HCT116 (cell line): ENCODE measurements at regions not wholly inside any gene's neighbourhood (a gene's known extent, or its start where the extent isn't known, plus 50 kb on each side); places are given as distances from the start of the nearest gene placed in this dataset.
A peak's percentile ranks its signal among the peaks of the same experiment; 100 is the strongest.

Experiments used
- ATAC-seq: fragments of 200-7000 bp; cut with Tn5 transposase; 2 replicates; pipeline ENCODE4 v1.9.1; 2020; ENCODE audit warnings: mild to moderate bottlenecking, moderate library complexity
- BruUV-seq: library from RNA; stranded (reverse); fragments of 400-500 nt; replicated peaks from 2 replicates; lab custom pipeline; 2021; lab: Mats Ljungman, UMichigan
- CTCF ChIA-PET: fragments of 300-600 bp; sonication (Branson Sonifier 250); formaldehyde crosslinking; loops from one replicate; lab custom pipeline; 2021; ENCODE audit warnings: antibody characterized with exemption; lab: Charles Lee
- POLR2A ChIA-PET: fragments of 300-600, 350-600 bp; sonication (Branson Sonifier 250); formaldehyde crosslinking; loops from one replicate; lab custom pipeline; 2021; ENCODE audit warnings: antibody characterized with exemption; lab: Charles Lee
- RAD21 ChIA-PET, 2 experiments: fragments of 300-600 bp; sonication (Branson Sonifier 250); formaldehyde crosslinking; loops; one replicate each; lab custom pipeline; 2023; ENCODE audit warnings: low total read pairs in 2 of 2; ENCODE audit not compliant: uncharacterized antibody in 2 of 2, unreplicated experiment in 2 of 2, low non-redundant PET in 1 of 2; lab: Charles Lee
- DNase-seq: peaks from one replicate; pipeline ENCODE4 v3.0.0-alpha.2; 2010; ENCODE audit warnings: low read depth, low spot score
- H2AFZ ChIP-seq: fragments of 200-600 bp; shearing (Covaris generic), sonication (generic); 2 replicates; pipeline ENCODE4 v1.6.1; 2017; ENCODE audit warnings: low read depth, mixed run types, mixed read lengths, antibody characterized with exemption, low read length; ENCODE audit not compliant: poor library complexity, severe bottlenecking
- H3K27ac ChIP-seq: 2 replicates; pipeline ENCODE4 v1.5.1; 2012; ENCODE audit warnings: low read depth, low read length
- H3K27me3 ChIP-seq: fragments of 200-600 bp; sonication (generic); 2 replicates; pipeline ENCODE4 v1.6.1; 2016; ENCODE audit warnings: mixed run types, low read length, mixed read lengths; ENCODE audit not compliant: insufficient read depth
- H3K36me3 ChIP-seq, 2 experiments: fragments of 200-500 bp in 1 of 2; fragments of 200-600 bp in 1 of 2; sonication (Bioruptor generic) in 1 of 2; sonication (generic) in 1 of 2; 2 replicates each; pipeline versions ENCODE4 v1.5.1 to v1.6.1; 2014 to 2016; ENCODE audit warnings: low read length in 2 of 2, inconsistent platforms in 1 of 2, mixed read lengths in 1 of 2, mixed run types in 1 of 2; ENCODE audit not compliant: insufficient read depth in 2 of 2, control insufficient read depth in 1 of 2
- H3K4me1 ChIP-seq, 2 experiments: fragments of 200-600 bp in 1 of 2; sonication (generic) in 1 of 2; 2 replicates each; pipeline versions ENCODE4 v1.5.1 to v1.6.1; 2012 to 2017; ENCODE audit warnings: low read length in 2 of 2, inconsistent platforms in 1 of 2, mild to moderate bottlenecking in 1 of 2, mixed read lengths in 1 of 2, mixed run types in 1 of 2, moderate library complexity in 1 of 2; ENCODE audit not compliant: insufficient read depth in 2 of 2, control insufficient read depth in 1 of 2
- H3K4me2 ChIP-seq: fragments of 200-600 bp; sonication (generic); 2 replicates; pipeline ENCODE4 v1.6.1; 2017; ENCODE audit warnings: mixed run types, low read length, mixed read lengths
- H3K4me3 ChIP-seq, 2 experiments: fragments of 200-600 bp in 1 of 2; sonication (generic) in 1 of 2; replicated peaks in 1 of 2; 2 replicates each; pipeline ENCODE4 v1.5.1; 2011 to 2016; ENCODE audit warnings: low read length in 2 of 2, control low read depth in 1 of 2, low read depth in 1 of 2, mild to moderate bottlenecking in 1 of 2, mixed read lengths in 1 of 2, mixed run types in 1 of 2
- H3K79me2 ChIP-seq: fragments of 200-600 bp; sonication (generic); 2 replicates; pipeline ENCODE4 v1.6.1; 2017; ENCODE audit warnings: mild to moderate bottlenecking, mixed run types, low read length, moderate library complexity, mixed read lengths; ENCODE audit not compliant: insufficient read depth
- H3K9ac ChIP-seq: fragments of 200-600 bp; sonication (generic); 2 replicates; pipeline ENCODE4 v1.6.1; 2016; ENCODE audit warnings: low read length, mixed read lengths
- H3K9me2 ChIP-seq: fragments of 200-600 bp; sonication (generic), shearing (Covaris generic); 2 replicates; pipeline ENCODE4 v1.6.1; 2017; ENCODE audit warnings: mixed run types, mild to moderate bottlenecking, moderate library complexity; ENCODE audit not compliant: insufficient read depth
- H3K9me3 ChIP-seq, 2 experiments: fragments of 200-500 bp in 1 of 2; fragments of 200-600 bp in 1 of 2; sonication (Bioruptor generic) in 1 of 2; sonication (generic) in 1 of 2; 2 replicates each; pipeline ENCODE4 v1.6.1; 2014 to 2017; ENCODE audit warnings: low read length in 2 of 2, mixed read lengths in 2 of 2, inconsistent platforms in 1 of 2, low read depth in 1 of 2, mild to moderate bottlenecking in 1 of 2, mixed run types in 1 of 2, moderate library complexity in 1 of 2; ENCODE audit not compliant: control insufficient read depth in 1 of 2, insufficient read depth in 1 of 2
- H4K20me1 ChIP-seq: fragments of 200-600 bp; sonication (generic), shearing (Covaris generic); 2 replicates; pipeline ENCODE4 v1.6.1; 2017; ENCODE audit warnings: mixed run types, mild to moderate bottlenecking, moderate library complexity; ENCODE audit not compliant: insufficient read depth
- CEBPB ChIP-seq: IDR thresholded peaks from 2 replicates; pipeline ENCODE4 v1.6.1; 2012; ENCODE audit warnings: low read depth
- FOSL1 ChIP-seq: IDR thresholded peaks from 2 replicates; pipeline ENCODE4 v1.6.1; 2012; ENCODE audit warnings: low read depth
- JUND ChIP-seq: IDR thresholded peaks from 2 replicates; pipeline ENCODE4 v1.6.1; 2012
- POLR2A ChIP-seq: IDR thresholded peaks from 2 replicates; pipeline ENCODE4 v1.7.0; 2011; ENCODE audit warnings: borderline replicate concordance; ENCODE audit not compliant: insufficient read depth, insufficient read length; ENCODE audit errors: extremely low read depth
- RAD21 ChIP-seq: IDR thresholded peaks from 2 replicates; pipeline ENCODE4 v1.6.1; 2012; ENCODE audit warnings: low read depth, mild to moderate bottlenecking
- TCF7L2 ChIP-seq: IDR thresholded peaks from 2 replicates; pipeline ENCODE4 v1.7.0; 2011; ENCODE audit warnings: borderline replicate concordance, inconsistent platforms; ENCODE audit not compliant: insufficient read depth, insufficient read length; ENCODE audit errors: extremely low read depth
- intact Hi-C: fragments of 100-400 bp; cut with micrococcal nuclease; formaldehyde crosslinking; loops from 2 replicates; pipeline ENCODE4 v1.10.0; 2022
- TF ChIP-seq, protein P1 (sequence below): IDR thresholded peaks from 2 replicates; pipeline ENCODE4 v1.6.1; 2011; ENCODE audit warnings: mild to moderate bottlenecking, low read length, moderate library complexity; ENCODE audit not compliant: insufficient replicate concordance; ENCODE audit errors: extremely low read depth
- TF ChIP-seq, protein P2 (sequence below), 3 experiments: fragments of 200-600 bp in 1 of 3; sonication (generic) in 1 of 3; IDR thresholded peaks in 2 of 3; conservative IDR thresholded peaks in 1 of 3; 2 replicates each; pipeline ENCODE4 v1.5.1; 2012 to 2017; ENCODE audit warnings: low read depth in 2 of 3, low read length in 2 of 3, antibody characterized with exemption in 1 of 3, borderline replicate concordance in 1 of 3, control low read depth in 1 of 3, mild to moderate bottlenecking in 1 of 3, mixed read lengths in 1 of 3, mixed run types in 1 of 3, moderate library complexity in 1 of 3; ENCODE audit not compliant: insufficient read depth in 1 of 3

DNA sequence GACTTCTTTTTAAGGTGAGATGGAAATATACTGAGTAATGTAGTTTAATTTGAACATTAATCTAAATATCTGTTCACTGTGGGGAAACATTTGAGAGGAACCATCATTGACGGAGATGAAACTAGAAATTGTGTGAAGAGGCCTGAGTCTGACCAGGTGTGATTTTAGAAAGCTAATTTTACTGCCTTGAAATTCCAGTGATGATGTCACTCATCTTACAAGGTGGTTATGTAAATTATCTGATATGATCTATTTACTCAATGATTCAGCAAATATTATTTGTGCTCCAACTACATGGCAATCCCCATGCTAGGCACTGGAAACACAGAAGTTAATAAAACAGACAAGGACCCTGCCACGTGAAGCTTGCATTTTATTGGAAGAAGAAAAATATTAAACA, 435.7 kb upstream of the DCN start:
- DNase-seq: no peak
- CTCF ChIA-PET: no interaction called here
- H3K4me3 ChIP-seq: no peak overlapping the region

More for the DNA sequence above, 435.7 kb upstream of the DCN start:
- intact Hi-C loops: no loop called here
- no peak for ATAC-seq
- BruUV-seq: no TSS peak
- Histone ChIP-seq H3K4me2 (peak overlapping the region; percentile 6; the same call in 1 of the 2 replicates), H3K9me2 (no peaks in the 10 kb centered on the region), H3K27ac (no peak overlapping the region), H3K27me3 (no peaks in the 10 kb centered on the region), H3K9ac (no peak overlapping the region), H3K36me3 (no peaks in the 10 kb centered on the region), H3K9me3 (no peaks in the 10 kb centered on the region), H3K79me2 (no peaks in the 10 kb centered on the region), H4K20me1 (no peaks in the 10 kb centered on the region), H2AFZ (no peak overlapping the region), H3K4me1 (peaks cover 0 to 8% of the 10 kb centered on the region in 2 experiments; a peak in 2 of 4 replicates)
- RAD21 ChIA-PET: no interaction called here
- TF ChIP-seq, protein P1, sequence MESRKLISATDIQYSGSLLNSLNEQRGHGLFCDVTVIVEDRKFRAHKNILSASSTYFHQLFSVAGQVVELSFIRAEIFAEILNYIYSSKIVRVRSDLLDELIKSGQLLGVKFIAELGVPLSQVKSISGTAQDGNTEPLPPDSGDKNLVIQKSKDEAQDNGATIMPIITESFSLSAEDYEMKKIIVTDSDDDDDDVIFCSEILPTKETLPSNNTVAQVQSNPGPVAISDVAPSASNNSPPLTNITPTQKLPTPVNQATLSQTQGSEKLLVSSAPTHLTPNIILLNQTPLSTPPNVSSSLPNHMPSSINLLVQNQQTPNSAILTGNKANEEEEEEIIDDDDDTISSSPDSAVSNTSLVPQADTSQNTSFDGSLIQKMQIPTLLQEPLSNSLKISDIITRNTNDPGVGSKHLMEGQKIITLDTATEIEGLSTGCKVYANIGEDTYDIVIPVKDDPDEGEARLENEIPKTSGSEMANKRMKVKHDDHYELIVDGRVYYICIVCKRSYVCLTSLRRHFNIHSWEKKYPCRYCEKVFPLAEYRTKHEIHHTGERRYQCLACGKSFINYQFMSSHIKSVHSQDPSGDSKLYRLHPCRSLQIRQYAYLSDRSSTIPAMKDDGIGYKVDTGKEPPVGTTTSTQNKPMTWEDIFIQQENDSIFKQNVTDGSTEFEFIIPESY: no peak
- no peak for TF ChIP-seq CEBPB
- TF ChIP-seq JUND: no peak
- TF ChIP-seq, protein P2, sequence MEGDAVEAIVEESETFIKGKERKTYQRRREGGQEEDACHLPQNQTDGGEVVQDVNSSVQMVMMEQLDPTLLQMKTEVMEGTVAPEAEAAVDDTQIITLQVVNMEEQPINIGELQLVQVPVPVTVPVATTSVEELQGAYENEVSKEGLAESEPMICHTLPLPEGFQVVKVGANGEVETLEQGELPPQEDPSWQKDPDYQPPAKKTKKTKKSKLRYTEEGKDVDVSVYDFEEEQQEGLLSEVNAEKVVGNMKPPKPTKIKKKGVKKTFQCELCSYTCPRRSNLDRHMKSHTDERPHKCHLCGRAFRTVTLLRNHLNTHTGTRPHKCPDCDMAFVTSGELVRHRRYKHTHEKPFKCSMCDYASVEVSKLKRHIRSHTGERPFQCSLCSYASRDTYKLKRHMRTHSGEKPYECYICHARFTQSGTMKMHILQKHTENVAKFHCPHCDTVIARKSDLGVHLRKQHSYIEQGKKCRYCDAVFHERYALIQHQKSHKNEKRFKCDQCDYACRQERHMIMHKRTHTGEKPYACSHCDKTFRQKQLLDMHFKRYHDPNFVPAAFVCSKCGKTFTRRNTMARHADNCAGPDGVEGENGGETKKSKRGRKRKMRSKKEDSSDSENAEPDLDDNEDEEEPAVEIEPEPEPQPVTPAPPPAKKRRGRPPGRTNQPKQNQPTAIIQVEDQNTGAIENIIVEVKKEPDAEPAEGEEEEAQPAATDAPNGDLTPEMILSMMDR (IDR thresholded peaks at IDR 0.05 in 2 of 3, conservative IDR thresholded peaks at IDR 0.05 in 1 of 3; ENCODE audit: borderline replicate concordance in 1 of 3, insufficient read depth in 1 of 3, low read depth in 2 of 3, low read length in 2 of 3): no peak
- TF ChIP-seq TCF7L2: no peak
- TF ChIP-seq FOSL1: no peak
- no peak for TF ChIP-seq RAD21
- no peak for TF ChIP-seq POLR2A
- POLR2A ChIA-PET: no interaction called here
